GM19455 (cell line): ENCODE measurements at regions not wholly inside any gene's neighbourhood (a gene's known extent, or its start where the extent isn't known, plus 50 kb on each side); places are given as distances from the start of the nearest gene placed in this dataset.
"Not testable (repeated sequence)": the region's sequence is repeated elsewhere in the genome, so short reads cannot be mapped to it uniquely, and the experiment has no call there.

Source experiments
- ATAC-seq: cut with Tn5 transposase; IDR thresholded peaks from one replicate; pipeline ENCODE4 v1.9.1; 2021; ENCODE audit not compliant: unreplicated experiment

DNA sequence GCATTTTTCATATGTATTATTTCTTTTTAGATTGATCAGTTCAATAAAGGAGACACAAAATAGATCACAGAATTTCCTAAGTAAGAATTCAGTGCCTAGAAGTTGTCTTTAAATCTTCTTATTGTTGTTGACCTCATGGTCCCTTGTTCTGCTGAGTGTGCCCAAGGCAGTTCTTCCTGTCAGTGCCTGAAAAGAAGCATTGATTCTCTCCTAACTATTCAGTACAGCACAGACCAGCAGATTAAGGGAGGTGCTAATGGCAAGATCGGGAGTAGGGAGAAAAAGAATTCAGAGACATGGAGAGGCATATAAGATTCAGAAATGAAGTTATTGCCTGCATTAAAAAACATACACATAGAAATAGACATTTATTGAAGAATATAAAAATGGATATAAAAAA lies 180.5 kb upstream of the PCDH9 start:
- ATAC-seq = no peak

DNA sequence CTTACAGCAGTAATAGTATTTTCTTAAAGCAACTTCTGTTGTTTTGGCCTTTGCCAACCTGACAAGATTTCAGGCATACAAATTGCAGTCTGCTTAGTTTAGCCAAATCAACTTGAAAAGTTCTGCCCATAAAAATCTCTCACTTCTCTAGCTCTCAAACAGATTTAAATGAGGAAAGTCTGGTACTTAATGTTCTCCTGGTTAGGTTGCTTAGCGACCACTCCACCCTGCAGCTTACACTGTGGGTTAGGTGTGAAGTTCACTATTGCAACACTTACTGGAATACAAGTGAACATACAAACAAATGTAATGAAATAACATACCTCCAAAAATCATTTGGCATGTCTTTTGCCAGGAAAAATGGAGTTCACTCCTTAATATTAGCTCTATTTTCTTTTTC lies 178.7 kb upstream of the PCDH9 start:
- ATAC-seq = no peak

DNA sequence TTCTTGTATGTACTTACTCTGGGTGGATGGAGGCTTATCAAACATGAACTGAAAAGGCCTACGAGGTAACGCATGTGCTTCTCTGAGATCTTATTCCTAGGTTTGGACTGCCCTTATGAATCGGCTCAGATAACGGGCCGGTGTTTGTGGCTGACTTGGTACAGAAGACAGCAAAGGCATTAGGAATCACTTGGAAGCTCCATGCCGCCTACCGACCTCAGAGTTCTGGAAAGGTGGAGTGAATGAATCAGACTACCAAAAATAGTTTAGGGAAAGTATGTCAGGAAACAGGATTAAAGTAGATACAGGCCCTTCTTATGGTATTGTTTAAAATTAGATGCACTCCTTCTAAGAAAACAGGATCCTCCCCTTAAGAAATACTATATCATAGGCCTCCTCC lies 172.4 kb upstream of the PCDH9 start:
- ATAC-seq = no peak

DNA sequence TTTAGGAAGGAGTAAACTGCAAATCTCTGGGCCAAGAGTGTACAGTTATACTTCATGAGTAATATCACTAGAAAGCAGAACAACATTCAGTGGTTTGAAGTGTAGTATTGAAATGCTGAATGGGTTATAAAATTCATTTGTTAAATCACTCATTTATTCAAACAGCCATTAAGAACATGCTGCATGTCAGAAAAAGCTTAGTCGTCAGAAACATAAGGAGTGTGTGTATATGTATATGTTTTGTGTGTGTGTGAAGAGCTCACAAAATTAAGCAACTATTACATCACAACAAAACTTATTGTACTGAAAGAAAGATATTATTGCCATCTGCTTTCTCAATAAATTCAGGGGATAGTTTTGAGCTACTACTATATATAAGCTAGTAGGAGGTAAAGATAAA lies 165.4 kb upstream of the PCDH9 start:
- no peak for ATAC-seq

DNA sequence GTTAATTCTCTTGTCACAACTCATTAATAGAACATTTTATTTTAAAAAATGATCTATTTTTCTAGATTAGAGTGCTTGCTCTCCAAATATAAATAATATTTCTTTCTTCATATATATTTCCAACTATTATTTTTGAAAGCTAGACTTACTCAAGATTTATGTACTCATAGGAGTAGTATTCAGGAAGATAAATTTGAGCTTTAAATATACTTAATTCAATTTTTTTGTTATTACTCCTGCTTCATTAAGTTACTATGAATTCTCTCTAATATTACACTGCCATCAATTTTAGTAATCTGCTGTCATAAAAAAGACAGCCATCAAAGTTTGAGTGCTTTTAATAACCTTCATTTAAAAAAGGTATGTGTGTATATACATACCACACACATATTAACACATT lies 161.9 kb upstream of the PCDH9 start:
- no peak for ATAC-seq

DNA sequence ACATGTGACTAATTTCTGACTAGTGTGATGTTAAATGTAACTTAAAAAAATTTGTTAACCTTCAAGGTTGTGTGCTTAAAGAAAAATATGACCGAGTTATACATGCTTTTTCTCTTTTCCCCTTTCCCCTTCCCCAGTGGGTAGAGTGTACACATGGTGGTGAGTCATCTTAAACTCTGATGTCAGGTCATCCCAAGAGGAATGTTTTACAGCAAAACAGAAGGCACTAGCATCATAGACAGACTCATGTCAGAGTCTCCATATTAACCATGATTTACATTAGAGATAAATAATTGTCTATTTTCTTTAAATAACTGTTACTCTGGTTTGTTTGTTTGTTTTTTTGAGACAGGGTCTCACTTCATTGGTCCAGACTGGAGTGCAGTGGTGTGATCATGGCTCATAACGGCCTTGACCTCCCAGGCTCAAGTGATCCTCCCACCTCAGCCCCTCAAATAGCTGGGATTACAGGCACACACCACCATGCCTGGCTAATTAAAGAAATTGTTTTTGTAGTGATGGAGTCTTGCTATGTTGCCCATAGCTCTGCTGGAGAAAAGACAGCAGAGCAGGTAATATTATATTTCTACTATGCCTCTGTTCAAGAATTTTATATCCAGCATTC lies 160.4 kb upstream of the PCDH9 start:
- ATAC-seq = no peak

DNA sequence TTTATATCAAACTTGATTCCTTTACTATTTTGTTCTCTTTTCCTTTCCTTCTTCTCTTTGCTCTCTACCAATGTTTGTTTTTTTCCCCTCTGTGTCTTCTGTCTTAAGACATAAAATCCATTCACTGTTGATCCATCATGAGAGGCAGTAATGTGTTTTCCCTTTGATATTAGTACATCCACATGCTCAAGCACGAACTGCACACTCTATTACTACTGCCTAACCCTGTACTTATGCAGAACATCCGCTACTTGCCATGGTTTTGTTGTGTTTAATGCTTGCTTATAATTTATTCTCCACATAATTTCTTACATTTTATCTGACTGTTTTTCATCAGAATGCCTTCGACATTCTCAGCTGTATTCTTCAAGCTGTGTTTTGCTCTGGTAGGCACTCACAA lies 159.0 kb upstream of the PCDH9 start:
- ATAC-seq = no peak

DNA sequence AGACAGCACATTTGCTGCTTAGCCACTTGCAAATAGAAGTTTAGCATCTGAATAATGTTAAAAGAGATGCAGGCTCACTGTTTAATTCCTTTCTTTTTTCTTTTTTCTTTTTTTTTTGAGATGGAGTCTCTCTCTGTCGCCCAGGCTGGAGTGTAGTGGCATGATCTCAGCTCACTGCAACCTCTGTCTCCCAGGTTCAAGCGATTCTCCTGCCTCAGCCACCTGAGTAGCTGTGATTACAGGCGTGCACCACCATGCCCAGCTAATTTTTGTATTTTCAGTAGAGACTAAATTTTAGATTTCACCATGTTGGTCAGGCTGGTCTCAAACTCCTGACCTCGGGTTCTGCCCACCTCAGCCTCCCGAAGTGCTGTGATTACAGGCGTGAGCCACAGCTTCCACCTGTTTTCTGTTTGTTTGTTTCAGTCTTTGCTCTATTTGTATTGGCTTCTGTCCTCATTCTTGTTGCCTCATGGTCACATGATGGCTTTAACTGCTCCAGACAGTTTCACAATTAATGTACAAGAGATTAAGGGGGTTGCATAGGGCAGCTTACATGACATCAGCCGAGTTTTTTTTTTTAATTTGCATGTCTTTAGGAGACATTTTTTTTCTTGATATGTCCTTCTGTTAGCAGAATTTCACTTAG lies 153.1 kb upstream of the PCDH9 start:
- ATAC-seq = not testable (repeated sequence)

DNA sequence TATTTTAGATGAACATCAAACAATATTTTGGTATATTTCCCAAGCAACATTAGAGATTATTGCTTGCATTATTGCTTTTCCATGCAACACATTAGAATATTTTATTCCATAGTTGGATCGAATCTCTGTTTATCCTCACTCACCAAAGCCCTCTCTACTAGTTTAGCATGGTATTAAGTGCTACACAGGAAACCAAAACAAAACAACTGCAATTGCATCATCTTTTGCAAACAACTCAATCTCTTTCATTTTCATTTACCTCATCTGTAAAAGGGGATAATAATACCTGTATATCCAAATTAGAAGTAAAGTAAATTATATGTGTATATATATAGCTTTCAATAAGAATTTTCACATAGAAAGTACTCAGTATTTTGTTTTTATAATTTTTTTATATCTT lies 147.8 kb upstream of the PCDH9 start:
- no peak for ATAC-seq

DNA sequence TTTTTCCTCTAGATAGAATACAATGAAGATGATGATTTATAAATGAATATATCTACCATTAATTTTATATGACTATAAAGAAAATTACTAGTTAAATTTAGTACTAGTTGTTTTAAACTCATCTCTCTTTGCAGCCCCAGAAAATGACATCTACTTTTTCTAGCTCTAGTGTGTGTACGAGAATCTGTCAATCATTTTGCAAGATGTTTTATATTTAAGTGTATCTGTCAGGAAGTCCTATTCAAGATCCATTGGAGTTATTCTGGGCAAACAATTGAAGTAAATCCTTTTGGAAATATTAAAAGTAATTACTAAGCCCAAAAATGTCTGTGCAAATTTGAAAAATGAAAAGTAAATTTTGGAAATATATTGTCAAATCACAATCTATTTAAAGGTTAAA lies 144.3 kb upstream of the PCDH9 start:
- no peak for ATAC-seq

DNA sequence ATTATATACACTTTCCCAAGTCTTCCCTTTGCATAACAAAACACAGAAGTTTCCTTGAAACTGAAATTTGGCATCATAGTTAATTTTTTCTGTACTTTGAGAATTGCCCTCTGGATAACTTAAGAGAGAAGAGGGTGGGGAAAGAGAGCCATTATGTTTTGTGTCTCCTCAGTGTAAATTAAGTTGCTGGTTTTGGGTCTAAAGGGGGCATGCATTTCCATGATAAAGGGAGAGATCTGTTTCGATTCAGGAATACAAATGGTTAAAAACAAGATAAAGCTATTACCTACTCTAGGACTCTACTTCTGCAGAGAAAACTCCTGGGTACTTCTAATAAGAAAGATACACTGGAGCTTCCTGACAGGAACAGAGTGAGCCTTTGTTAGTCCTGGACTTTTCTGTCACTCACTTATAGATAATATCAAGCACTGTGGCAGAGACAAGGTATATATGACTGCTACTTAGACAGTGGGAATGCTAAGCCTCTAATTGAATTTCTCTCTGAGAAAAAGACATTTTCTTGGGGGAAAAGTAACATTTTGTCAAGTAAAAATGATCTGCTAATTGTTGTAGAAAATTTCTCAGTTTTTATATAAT lies 142.8 kb upstream of the PCDH9 start:
- ATAC-seq = no peak

DNA sequence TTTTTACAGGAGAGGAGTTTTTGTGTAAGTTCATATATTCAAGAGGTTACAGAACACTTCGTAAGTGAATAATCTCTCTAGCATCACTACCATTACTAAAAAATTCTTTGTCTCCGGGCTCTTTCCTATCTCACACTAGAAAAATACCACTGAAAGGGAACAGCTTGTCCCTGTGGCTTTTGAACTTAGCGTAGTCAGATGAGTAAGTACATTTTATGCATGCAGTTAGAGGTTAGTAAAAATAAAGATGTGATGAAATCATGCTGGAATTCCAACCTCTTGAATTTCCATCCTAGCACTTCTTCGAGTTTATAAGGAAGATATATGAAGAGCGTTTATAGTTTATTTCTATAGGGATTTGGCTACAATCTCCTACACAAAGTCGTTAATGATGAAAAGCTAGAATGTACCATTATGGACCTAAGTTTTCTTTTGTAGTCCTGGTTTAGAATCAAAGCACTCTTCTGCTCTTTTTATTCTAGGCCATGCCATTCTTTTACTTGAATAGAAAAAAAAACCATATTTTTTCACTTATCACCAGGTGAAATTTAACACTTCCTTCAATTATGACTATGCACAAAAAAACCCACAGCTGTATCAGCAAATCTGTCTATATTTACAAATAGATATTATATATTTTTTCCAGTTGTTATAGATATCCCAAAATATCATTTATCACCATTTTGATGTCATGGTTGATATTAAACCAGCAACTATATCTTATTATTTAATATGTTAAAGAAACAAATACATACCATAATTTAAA lies 139.9 kb upstream of the PCDH9 start:
- no peak for ATAC-seq

DNA sequence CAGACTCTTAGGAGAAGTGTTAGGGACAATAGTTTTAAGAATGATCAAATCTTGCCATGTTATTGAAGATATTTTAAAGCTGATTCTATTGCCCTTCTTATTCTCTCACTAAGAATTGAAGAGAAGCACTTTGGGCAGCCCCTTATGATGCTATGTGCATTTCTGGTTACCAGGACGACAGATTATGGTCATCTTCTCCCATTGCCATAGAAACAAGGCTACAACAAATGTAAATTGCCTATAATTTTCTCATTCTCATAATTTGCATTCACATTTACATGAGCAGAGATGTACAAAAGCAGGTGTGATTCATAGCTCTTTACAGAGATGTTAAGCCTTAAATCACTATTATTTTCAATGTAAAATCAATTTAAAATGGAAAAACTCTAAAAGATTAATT lies 137.3 kb upstream of the PCDH9 start:
- ATAC-seq = no peak

DNA sequence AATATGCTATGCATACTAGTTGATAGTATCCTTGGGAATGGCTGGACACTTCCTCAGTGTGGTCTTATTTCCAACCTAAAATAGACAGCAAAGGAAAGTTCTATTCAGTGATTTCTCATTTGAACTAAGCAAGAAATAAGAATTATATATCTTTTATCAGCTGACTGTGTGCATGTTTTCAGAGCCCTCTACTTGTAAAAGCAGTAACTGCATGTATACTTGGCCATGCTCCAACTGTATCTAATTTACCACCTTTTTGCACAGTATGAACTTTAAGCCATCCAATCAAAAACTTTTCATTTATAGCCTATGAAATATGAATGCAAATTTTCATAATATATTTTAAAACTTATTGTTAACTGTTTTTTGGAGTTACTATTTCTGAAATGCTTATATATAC lies 136.4 kb upstream of the PCDH9 start:
- ATAC-seq = no peak

DNA sequence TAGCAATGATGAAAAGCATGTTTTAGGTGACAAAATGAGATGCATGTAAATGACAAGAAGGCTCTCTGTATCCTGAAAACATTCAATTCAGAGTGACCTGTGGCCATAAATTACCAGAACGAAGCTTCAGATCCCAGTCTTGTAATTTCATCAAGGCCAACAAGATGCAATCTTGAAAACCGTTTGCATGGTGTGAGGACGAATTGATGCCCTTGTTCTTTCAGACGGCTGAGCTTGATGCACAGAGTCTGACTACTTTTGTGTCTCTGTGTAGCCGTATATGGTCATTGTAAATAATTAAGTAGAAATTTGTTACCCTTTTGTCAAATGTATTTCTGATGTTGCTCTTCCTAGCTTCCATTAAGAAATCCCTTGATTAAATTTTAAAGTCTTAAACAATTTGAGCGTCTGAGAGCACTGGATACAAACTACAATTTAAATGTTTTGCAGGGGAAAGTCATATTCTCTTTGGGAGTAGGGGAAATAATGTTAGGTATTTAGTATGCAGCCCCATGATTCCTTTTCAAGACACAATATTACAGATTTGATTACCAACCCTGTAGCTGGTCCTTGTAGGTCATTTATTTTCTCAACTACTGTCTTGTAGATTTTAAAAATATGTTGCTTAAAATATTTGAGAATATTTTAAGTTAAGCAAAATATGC lies 125.8 kb upstream of the PCDH9 start:
- no peak for ATAC-seq

DNA sequence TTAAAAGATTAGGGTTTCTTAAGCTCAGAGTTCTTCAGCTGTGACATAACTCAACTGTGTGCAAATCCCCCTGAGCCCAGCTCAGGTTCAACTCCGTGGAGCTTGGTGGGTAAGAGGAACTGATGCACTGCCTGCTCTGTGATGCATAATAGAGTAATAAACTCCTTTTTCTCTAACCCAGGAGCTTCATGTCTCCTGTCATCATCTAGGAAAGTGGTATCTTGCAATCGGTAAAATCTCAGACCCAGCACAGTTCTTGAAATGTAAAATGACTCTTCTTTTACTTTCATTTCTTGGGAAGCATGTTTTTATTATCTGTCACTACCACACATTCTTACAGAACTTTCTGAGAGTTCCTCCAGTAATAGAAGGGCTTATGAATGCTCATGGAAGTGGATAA lies 123.8 kb upstream of the PCDH9 start:
- no peak for ATAC-seq

DNA sequence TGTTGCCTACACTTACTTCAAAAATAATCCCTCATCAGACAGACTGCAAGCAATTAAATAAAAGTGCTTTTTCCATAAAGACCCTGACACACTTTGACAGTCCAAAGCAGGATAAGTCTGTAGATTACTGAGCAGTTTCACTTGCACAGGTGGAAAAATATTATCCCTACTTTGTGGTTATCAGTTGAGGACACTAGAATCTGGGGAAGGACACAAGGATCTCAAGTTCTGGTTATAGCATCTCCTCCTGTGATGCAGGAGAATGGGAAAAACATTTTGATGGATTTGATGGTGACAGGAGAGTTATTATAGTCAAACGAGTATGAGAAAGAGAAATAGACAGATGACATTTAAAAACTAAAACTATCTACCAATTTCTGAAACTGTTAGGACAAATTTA lies 122.9 kb upstream of the PCDH9 start:
- no peak for ATAC-seq

DNA sequence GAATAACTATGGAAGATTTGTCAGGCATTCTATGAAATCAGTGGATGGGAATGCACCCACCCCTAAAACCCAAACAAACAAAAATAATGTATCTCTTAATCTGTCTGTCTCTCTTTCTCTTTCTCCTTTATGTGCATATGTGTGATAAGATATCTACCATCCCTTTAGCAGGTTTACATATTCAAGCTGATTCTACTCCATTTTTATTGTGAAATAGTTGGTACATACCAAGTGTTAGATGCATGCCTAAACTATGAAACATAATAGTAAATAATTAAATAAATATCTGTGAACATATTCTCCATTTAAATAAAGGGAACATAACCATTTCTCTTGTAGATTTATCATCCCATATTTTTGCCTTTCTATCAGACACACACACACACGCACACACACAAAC lies 121.8 kb upstream of the PCDH9 start:
- ATAC-seq = no peak

DNA sequence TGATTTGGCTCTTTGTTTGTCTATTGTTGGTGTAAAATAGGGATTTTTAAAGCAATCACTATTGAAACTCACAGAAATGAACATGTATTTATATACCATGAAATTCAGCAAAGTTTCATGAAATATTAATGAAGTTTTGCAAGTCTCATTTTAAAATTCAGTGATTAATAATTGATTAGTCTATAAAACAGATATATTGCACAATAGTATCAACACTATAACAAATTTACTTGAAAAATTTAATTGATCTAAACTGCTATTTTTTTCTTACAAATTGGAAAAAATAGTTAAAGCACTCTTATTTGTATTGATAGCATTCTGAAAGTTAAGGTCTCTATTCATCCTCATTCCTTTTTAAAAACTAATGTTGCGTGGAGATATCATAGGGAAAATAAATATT lies 121.0 kb upstream of the PCDH9 start:
- no peak for ATAC-seq

DNA sequence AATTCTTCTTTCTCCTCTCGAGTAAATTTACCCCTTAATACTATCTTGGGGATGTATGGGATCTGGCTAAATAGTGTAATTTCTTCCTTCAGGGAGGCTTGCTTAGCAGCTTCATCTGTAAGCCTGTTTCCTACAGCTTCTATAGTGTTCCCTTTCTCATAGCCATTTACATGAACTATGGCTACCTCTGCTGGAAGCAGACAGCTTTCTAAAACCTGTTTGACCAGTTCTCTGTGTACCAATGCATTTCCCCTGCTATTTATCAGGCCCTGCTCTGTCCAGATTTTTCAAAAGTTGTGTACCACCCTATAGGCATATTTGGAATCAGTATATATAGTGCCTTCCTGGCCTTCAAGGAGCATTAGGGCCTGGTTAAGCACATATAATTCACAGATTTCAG lies 113.6 kb upstream of the PCDH9 start:
- no peak for ATAC-seq

DNA sequence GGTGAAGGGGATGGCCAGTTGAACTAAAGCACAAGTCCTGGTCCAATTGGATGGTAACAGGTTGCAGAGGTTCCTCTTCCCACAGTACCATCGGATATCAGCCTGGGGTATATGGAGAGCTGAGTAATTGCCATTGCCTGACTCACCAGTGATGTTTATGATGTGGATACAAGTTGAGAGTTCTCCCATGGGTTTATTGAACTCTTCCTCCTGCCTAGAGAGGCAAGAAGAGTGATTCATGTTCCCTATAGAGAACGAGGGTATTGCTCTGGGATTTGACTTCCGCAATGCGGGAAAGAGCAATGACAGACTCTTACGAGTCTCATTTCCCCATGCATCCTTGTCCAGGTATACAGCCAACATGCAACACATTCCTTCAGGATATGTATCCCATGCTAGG lies 111.3 kb upstream of the PCDH9 start:
- ATAC-seq = no peak

DNA sequence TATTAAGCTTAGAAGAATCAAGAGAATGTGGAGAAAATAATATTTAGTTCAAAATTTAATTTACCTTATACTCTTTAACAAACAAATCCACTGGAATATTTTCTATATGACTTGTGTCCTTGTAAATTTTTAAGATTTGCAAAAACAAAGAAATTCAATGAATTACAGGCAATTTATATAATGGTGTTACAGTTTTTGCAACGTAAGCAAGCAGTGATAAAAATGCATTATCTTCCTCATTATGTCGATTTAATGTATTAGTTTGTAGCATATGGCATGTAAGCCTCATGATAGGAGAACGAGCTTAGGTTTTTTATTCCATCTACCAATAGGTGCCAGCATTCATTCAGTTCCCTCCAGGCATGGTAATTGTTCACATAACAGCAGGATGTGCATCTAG lies 100.0 kb upstream of the PCDH9 start:
- ATAC-seq = no peak
